ENCODE measurements at regions not wholly inside any gene's neighbourhood (a gene's known extent, or its start where the extent isn't known, plus 50 kb on each side); places are given as distances from the start of the nearest gene placed in this dataset.

- ChIA-PET POLR2A (ENCODE audit: partially characterized antibody) (no interaction called here), CTCF (ENCODE audit: partially characterized antibody) (interaction anchor here (0.9 to 2.4 kb wide), 5 partner anchors 11 to 416 kb away, joined by 3 to 15 read pairs (median 4); no protein-coding TSS in a partner anchor)
- Histone ChIP-seq H3K4me2 (ENCODE audit: insufficient read depth in 1 of 2, low read depth in 2 of 2, low read length in 2 of 2) (no peak overlapping the region), H3K9ac (replicated peaks in 1 of 4; ENCODE audit: extremely low read depth in 1 of 4, low read depth in 3 of 4, low read length in 3 of 4) (no peak overlapping the region), H3K27ac (ENCODE audit: low read depth, low read length) (no peak overlapping the region; the same call in 1 of the 2 replicates), H4K8ac (ENCODE audit: extremely low read depth, insufficient read depth, low read length) (no peak overlapping the region), H2BK5ac (ENCODE audit: low read depth, low read length) (peak overlapping the region; percentile 60; the same call in 1 of the 2 replicates), H3K79me2 (ENCODE audit: control insufficient read depth in 1 of 2, insufficient read depth in 2 of 2, low read length in 2 of 2) (no peaks in the 10 kb centered on the region), H4K20me1 (replicated peaks in 1 of 2; ENCODE audit: control insufficient read depth in 1 of 2, insufficient read depth in 2 of 2, low read length in 2 of 2) (no peaks in the 10 kb centered on the region), H4K91ac (replicated peaks; ENCODE audit: insufficient read length, low read length) (no peak overlapping the region), H2BK120ac (replicated peaks; ENCODE audit: low read depth, low read length) (no peak overlapping the region), H2AK5ac (ENCODE audit: low read depth, low read length) (no peak overlapping the region), H3K23me2 (ENCODE audit: low read depth, low read length) (no peaks in the 10 kb centered on the region), H2AFZ (ENCODE audit: low read length) (no peak overlapping the region), H2BK20ac (ENCODE audit: low read length) (no peak overlapping the region), H3K23ac (ENCODE audit: insufficient read length) (no peak overlapping the region), H3K4me1 (replicated peaks in 1 of 4; ENCODE audit: control insufficient read depth in 3 of 4, insufficient read depth in 4 of 4, low read length in 3 of 4) (peaks cover 0 to 4% (median 0%) of the 10 kb centered on the region in 4 experiments; a peak in 3 of 7 replicates), H2BK12ac (ENCODE audit: low read depth, low read length) (no peak overlapping the region), H4K5ac (ENCODE audit: insufficient read length, low read depth, low read length) (no peak overlapping the region), H3K9me3 (ENCODE audit: insufficient read depth in 2 of 2, low read depth in 1 of 2, low read length in 1 of 2) (no peaks in the 10 kb centered on the region), H3K4me3 (ENCODE audit: extremely low read depth in 1 of 4, insufficient read depth in 2 of 4, low read depth in 3 of 4, low read length in 4 of 4) (no peak overlapping the region), H3K14ac (ENCODE audit: insufficient read length) (no peak overlapping the region), H3K56ac (replicated peaks; ENCODE audit: insufficient read length, low read depth, low read length) (no peak overlapping the region), H3K27me3 (replicated peaks in 1 of 4; ENCODE audit: control insufficient read depth in 3 of 4, extremely low read depth in 1 of 4, insufficient read depth in 3 of 4, low read length in 3 of 4) (no peaks in the 10 kb centered on the region), H3K36me3 (ENCODE audit: control insufficient read depth in 2 of 4, insufficient read depth in 4 of 4, low read length in 3 of 4) (no peaks in the 10 kb centered on the region), H2BK15ac (ENCODE audit: low read length) (no peak overlapping the region), H3K4ac (replicated peaks; ENCODE audit: insufficient read length, low read depth, low read length) (no peak overlapping the region), H3K18ac (ENCODE audit: extremely low read depth, low read length) (no peak overlapping the region), H3K79me1 (ENCODE audit: low read depth, low read length) (no peaks in the 10 kb centered on the region)
- no peak for TF ChIP-seq YY1 (IDR thresholded peaks at IDR 0.05; ENCODE audit: low read depth, low read length)
- TF ChIP-seq ATF2 (IDR thresholded peaks at IDR 0.05; ENCODE audit: low read length), result no peak
- no peak for TF ChIP-seq RAD21 (IDR thresholded peaks at IDR 0.05 in 1 of 2, conservative IDR thresholded peaks at IDR 0.05 in 1 of 2; ENCODE audit: low read depth in 2 of 2, low read length in 2 of 2)
- TF ChIP-seq TAF1 (IDR thresholded peaks at IDR 0.05; ENCODE audit: low read depth, low read length), result no peak
- no peak for TF ChIP-seq RXRA (IDR thresholded peaks at IDR 0.05; ENCODE audit: insufficient read depth, low read depth, low read length)
- TF ChIP-seq EP300 (IDR thresholded peaks at IDR 0.05; ENCODE audit: borderline replicate concordance in 1 of 2, low read depth in 2 of 2, low read length in 2 of 2), result no peak
- 74% methylated on average over 4 of the region's 4 CpGs; no CpG with 5 or more reads in 1 of the 2 experiments for WGBS, 2 experiments (ENCODE audit: extremely low coverage in 1 of 2, insufficient coverage in 1 of 2, insufficient read length in 1 of 2, insufficient replicate concordance in 2 of 2, low coverage in 1 of 2, low lambda C conversion rate in 2 of 2, missing lambda C conversion rate in 1 of 2)
- FAIRE-seq (no peak), DNase-seq (ENCODE audit: low read depth in 1 of 2, low spot score in 2 of 2) (no peak)
These were observed 503.0 kb upstream of the DIAPH2 start for GRCh38 chrX:96181605-96182004.

Measured in H1 (cell line).